NB4 (cell line): ENCODE measurements at regions not wholly inside any gene's neighbourhood (a gene's known extent, or its start where the extent isn't known, plus 50 kb on each side); places are given as distances from the start of the nearest gene placed in this dataset.

Experiments used
- DNase-seq: peaks from one replicate; pipeline ENCODE4 v3.0.0; 2010; ENCODE audit warnings: low read depth
- H3K4me3 ChIP-seq: one replicate; pipeline ENCODE4 v1.5.1; 2011; ENCODE audit warnings: mild to moderate bottlenecking, low read depth, low read length, moderate library complexity
- CTCF ChIP-seq: IDR thresholded peaks from one replicate; pipeline ENCODE4 v1.5.1; 2012; ENCODE audit warnings: low read depth, low read length
- MAX ChIP-seq: IDR thresholded peaks from 2 replicates; pipeline ENCODE4 v1.6.1; 2011; ENCODE audit warnings: low read depth, low read length
- MYC ChIP-seq: IDR thresholded peaks from 2 replicates; pipeline ENCODE4 v1.6.1; 2011; ENCODE audit warnings: low read depth, low read length
- POLR2A ChIP-seq: IDR thresholded peaks from 2 replicates; pipeline ENCODE4 v1.6.1; 2011; ENCODE audit warnings: mild to moderate bottlenecking; ENCODE audit not compliant: insufficient read length; ENCODE audit errors: extremely low read depth

- no peak for TF ChIP-seq MYC
- TF ChIP-seq POLR2A, result no peak
- TF ChIP-seq CTCF, result no peak
- no peak for TF ChIP-seq MAX
- no peak for DNase-seq
- H3K4me3 ChIP-seq, result no peak overlapping the region
These were observed 116.8 kb upstream of the SHB start for GRCh38 chr9:38185647-38186403.

- DNase-seq, result peak; percentile 3
- no peak overlapping the region for H3K4me3 ChIP-seq
- TF ChIP-seq MAX (peak; percentile 27; the same call in 1 of the 2 replicates), MYC (no peak; the same call in 1 of the 2 replicates)
These were observed 115.1 kb upstream of the SHB start for GRCh38 chr9:38183994-38184568.

- no peak for DNase-seq
- TF ChIP-seq MYC (no peak), MAX (no peak), POLR2A (no peak), CTCF (no peak)
- H3K4me3 ChIP-seq, result no peak overlapping the region
These were observed 113.3 kb upstream of the SHB start for GRCh38 chr9:38182321-38182720.

- H3K4me3 ChIP-seq, result no peak overlapping the region
- no peak for DNase-seq
- TF ChIP-seq MAX (no peak), POLR2A (no peak), CTCF (no peak), MYC (no peak)
These were observed 112.8 kb upstream of the SHB start for GRCh38 chr9:38181866-38182265.

- TF ChIP-seq MAX, result no peak
- no peak for TF ChIP-seq POLR2A
- TF ChIP-seq MYC, result no peak
These were observed 112.2 kb upstream of the SHB start for GRCh38 chr9:38181232-38181631.

GRCh38 chr9:38180656-38181055, 111.6 kb upstream of the SHB start:
- DNase-seq, result no peak
- TF ChIP-seq MYC (no peak), MAX (no peak), CTCF (no peak), POLR2A (no peak)
- no peak overlapping the region for H3K4me3 ChIP-seq

More at GRCh38 chr9:38181232-38181631, 112.2 kb upstream of the SHB start:
- H3K4me3 ChIP-seq, result no peak overlapping the region
- DNase-seq, result no peak
